DMS79 treated with DMSO at 0.1 percent for 48 hours (cell line): ENCODE measurements at regions not wholly inside any gene's neighbourhood (a gene's known extent, or its start where the extent isn't known, plus 50 kb on each side); places are given as distances from the start of the nearest gene placed in this dataset.

Experiments used
- DNase-seq: peaks from one replicate; lab custom pipeline; 2025; lab: John Stamatoyannopoulos, UW

DNA sequence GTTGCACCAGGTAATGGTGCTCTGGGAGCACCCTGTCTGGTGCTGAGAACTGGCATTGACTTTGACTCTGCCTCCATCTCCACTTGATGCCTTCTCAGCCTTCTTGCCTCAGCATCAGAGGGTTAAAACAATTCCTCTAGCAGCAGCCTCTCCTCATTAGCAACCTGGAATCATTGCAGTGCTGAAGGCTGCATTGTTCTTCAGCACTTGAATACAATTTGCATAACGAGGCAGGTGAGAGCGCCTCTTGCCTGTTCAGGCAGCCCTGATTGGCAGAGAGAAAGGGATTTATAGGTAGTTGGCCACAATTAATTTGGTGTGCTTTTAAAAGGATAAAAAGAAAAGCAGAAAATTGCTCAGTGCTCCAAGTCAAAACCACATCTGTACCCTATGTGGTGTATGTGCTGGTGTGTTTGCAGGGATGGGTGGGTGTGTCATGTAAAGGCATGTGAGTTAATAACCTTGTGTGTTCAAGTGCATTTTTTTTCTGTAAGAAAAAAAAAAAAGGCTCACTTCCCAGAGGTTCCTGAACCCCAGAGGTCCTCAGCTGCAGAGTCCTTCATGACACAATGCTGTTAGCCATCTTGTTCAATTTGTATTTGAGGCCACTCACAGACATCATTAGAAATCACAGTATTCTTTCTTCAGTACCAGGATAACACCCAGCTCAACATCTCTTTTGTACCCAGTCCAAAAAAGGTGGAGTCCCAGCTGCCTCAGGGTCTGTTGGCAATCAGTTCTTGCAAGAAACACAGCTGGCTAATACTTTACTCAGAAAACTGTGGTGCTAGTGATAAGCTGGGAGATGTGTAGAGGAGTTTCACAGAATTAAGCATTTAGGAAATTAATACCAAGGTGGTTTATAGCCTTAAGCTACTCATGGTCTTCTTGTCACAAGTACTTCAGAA, 385.6 kb downstream of the GRIN2B start:
- peak; percentile 92 for DNase-seq

DNA sequence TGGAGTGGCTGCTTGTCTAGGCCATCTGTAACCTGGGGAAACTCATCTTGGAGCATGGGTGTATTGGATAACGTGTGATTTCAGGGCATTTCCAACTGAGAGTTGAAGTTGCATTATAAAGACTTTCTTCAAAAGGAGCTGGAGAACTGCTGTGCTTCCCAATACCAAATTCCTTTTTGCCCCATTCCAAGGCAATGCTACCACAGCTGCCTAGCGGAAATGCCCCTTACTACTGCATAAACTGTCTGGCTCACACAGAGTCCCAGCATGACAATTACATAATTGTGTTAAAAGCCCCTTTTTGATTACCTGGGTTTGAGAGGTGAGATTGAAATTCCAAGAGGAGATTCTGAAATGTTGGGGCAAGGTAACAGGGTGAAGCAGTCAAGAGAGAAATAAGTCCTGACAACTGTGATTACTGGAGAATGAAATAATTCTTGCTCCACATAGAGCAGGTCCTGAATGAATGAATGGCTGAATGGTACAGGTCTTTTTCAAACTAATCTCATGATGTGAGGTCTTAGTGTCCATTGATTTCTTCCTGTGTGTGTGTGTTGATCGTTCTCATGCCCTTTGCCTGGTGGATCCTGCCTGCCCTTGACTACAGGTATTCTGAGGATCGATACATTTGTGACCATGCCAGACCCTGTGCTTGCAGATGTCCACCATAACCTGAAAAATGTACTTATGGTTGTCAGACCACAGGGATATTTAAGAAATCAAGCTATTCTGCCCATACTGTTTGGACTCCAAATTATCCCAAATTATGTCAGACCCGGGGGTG, 386.5 kb downstream of the GRIN2B start:
- no peak for DNase-seq

DNA sequence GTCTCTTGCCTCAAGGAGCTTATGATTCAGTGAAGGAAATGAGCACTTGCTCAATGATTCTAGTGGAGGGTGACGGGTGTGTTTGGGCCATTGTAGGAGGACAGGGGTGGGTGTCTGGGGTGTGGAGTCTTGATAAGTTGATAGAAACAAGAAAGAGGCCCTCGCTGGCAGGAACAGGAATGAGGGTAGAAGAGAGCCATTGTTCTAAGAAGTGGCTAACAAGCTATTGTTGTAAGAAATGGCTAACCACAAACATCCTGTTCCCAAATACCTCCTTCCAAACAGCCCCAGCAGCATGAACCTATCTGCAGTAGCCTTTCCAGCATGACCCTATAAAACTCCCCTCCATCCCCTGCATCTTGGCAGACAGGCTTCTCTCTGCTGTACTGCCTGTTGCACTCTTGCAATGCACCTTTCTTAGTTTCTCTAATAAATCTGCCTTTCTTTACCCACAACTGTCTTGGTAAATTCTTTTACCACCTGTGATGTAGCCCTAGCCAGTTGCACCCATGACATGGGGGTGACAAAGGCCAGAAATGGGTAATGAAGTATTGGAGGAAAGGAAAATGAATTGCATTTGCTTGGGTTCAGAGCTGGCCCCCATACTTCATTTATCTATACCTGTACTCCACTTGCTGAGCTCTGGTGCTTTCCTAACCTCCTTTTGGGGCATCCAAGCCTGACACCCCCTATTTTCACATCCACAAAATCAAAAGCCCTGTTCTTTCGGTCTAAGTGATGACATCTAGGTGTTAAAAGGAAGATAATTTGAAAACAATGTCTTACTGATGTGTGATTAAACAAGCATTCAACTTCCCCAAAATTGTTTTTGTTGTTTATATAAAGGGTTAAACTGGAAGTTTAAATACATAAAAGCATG, 389.1 kb downstream of the GRIN2B start:
- DNase-seq, result no peak

DNA sequence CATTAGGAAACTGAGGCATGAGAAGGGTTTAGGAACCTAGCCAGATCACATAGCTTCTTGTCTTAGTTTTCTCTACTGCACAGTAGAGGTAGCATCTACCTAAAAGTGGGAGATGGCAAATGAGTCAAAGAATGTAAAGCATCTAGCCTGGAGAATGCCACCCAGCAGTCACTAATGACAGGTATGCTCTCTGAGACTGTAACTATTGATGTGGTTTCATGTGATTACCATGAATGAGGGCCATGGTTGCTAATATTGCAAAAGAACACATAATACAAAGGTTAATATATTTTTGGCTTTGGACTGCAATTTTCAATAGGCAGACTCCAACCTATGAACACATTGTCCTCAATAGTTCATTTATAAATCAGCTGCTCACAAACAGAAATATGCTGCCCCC, 389.9 kb downstream of the GRIN2B start:
- DNase-seq, result no peak

DNA sequence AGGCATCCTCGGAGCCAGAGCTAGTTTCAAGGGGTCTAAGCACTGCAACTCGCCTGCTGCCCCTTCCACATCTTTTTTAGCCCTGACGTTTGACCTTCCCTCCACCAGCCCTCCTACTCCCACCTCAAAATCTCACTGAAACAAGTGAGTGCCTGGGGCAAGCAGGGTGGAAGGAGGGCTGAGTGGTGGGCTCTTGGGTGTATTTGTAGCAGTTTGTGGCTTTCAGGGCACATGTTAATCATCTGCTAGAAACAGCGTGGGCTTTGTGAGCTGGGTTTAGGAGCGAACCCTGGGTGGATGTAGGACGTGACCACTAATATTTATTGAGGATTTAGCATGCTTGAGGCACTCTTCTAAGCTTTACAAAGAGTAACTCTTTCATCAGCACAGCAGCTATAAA, 390.3 kb downstream of the GRIN2B start:
- no peak for DNase-seq

DNA sequence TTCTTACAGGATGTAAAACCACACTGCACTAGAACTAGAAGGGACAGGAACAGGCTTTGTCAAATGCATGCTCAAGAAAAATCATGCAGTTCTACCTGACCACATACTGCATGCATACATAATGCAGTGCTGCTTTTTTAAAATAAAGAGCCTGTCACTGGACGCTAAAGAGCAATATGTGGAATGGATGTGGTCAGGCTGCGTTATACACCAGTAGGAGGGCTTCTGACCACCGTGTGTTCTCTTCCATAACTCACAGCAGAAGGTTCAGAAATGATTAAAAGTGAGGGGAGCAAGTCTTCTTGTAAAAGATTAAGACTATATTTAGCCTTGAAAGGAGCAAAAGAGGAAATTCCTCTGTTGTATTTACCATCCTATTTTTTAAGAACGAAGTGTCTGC, 392.0 kb downstream of the EMP1 start:
- DNase-seq, result no peak

DNA sequence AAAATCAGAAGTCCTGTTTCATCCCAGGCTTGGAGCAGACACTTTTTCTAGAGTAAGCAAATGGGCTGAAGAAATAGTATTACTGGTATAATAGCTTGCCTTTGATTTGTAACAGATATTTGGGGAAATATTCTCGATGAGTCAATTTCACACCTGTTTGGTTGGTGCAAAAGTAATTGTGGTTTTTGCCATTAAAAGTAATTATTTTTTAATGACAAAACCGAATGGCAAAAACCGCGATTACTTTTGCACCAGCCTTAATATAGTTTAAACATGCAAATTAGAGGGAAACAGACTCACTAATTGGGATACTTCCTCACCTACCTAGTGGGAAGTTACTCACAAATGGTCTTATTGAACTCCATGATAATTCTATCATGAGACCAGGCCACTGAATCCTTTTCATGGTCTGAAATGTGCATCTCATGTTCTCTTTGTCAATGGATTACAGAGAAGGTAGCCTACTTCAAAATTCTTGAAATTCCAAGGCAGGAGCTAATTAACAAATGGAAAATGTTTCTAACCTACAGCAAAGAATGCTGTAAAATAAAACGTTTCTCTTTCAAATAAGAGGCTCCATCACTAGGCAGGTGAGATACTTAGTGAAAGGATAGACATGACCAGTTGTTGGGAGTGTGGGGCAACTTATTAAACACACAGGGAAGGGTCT, 391.3 kb downstream of the EMP1 start:
- DNase-seq, result no peak

DNA sequence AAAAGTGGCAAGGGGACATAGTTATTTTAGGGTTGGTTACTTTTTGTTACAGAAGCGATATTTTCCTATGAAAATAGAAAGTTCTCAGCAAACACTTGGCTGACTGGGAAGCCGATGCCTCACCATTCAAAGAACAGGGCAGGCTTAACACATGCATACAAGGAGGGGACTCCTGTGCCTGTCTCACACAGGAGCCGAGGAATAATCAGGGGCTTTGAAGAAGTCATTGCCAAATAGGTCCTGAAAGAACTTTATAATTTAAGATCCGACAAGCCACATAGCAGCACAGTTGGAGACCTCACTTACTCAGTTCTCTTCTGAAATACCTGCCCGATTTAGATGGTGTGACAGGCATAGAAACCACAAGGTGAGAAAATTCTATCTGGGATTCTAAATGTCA, 389.8 kb downstream of the EMP1 start:
- DNase-seq, result no peak

DNA sequence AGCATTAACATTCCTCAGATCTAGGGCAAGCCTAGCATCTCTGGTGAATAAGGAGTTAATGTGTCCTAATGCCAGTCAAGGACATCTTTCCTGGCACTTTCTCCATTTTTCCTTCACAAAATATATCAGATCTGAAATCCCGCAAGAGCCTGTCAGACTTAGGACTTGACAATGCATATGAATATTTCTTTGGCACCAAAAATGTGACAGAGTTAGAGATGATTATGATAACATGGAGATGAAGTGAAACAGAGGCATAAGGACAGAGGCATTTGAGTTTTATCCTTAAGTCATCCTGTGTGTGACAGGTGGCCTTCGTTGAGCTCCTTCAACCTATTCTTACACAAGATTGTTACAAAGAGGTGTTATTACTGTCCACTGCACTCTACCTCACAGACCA, 388.0 kb downstream of the EMP1 start:
- no peak for DNase-seq

DNA sequence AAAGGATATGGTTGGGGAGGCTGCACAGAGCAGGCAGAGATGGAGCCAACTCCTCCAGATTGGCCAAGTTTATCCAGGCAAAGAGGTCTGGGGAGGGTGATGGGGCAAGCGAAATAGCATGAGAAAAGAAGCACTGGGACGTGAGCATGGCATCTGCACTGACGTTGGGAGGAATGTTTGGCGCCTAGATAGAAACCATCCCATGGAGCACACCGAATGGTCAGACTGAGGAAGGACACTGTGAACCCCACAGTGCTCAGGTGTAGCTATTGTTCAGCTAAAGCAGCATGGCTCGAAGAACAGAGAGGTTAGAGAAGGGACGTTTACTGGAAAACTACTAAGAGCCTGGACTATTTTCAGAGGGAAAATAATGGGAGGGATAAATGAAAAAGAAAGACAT, 387.1 kb downstream of the EMP1 start:
- DNase-seq, result no peak

DNA sequence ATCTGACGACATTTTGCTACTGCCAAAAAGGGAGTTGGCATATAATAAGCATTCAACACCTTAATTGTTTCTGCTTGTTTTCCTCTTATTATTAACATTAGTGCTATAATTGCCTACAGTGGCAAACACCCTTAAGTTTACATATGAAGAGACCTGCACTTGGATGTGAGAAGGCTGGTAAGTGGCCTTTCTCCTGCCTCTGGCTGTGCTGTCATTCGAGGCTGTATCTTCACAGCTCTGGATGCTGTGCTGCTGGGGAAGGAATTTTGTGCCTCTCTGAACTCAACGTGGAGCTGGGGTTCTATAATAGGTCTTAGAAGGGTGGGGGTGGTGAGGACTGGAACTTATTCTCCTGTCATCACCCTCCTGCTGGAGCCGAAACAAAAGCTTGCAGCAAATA, 385.9 kb downstream of the EMP1 start:
- DNase-seq, result no peak

DNA sequence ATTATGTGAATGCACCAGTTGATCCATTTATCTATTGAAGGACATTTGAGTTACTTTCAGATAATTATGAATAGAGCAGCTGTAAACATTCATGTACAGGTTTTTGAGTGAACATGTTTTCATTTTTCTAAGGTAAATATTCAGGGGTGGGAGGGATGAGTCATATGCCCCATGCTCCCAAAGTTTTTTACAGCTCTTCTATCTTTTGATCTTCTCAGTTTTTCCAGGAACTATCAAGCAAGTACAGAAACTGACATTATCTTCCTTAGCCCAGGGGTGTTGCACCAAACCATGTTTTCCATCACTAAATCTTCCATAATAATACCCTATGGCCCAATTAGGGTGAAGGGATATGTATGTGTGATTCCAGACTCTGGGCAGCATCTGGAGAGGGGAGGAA, 384.5 kb downstream of the EMP1 start:
- no peak for DNase-seq

DNA sequence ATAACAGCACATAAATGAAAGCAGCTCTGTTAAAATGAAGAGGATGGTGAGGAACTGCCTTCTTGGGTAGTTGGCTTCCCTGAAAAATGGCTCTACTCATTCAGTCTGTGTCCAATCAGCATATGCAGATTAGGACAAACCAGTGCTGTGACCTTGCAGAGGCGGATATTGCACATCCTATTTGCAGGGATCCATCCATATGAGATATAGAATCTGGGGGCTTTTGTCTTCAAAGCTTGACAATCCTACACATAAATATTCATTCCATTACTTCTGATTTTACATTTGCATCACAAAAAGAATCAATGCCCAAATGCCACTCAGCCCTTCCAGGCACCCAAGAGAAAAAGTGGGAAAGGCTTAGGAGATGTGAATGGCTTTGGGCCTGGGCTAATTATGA, 383.7 kb downstream of the EMP1 start:
- no peak for DNase-seq

DNA sequence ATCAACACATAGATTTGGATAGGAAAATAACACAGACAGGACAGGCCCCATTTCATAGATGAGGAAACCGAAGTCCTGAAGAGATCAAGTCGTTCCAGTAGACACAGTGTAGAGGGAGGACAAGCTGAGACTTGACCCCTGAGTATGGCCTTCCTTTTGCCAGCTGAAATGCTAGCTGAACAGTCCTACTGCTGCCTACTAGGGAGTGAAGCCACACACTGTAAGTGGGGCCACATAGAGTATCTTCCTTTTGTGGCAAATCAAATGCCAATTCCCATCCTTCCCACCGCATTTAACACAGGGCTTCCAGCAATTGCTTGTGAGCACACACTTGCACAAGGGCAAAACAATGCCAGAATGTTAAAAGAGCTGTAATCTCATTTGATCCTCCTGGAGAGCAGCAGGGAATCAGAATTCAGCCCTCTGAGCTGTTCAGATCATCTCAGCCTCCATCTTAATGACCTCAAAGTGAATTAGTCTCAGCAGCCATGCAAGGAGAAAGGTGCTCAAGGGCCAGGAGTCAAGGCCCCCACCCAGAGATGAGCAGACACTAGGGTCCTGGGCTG, 380.5 kb downstream of the EMP1 start:
- no peak for DNase-seq

DNA sequence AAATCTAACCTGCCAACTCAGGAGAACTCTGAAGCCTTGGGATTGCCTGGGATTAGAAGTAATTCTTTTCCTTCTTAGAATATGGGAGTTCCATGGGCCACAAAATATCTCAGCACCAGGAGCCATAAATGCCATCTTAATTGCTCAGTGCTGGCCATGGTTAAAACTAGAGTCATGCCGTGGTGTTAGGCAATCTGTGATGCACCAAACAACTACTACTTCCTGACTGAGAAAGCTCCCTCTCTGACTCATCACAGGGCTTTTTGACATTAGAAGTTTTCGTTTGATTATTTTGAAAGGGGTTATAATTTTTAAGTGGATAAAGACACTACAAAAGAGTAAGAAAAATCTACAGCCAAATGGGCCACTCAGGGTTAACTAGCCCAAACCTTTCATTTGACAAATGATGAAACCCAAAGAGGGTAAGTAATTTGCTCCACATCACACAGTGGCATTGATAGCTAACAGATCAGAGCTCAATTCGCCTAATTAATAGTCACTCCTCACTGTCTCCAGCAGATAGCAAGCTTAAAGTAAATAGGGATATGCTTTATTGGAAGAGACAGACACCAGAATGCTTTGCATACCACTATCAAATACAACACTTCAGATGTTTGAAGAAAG, 377.3 kb downstream of the EMP1 start:
- no peak for DNase-seq

DNA sequence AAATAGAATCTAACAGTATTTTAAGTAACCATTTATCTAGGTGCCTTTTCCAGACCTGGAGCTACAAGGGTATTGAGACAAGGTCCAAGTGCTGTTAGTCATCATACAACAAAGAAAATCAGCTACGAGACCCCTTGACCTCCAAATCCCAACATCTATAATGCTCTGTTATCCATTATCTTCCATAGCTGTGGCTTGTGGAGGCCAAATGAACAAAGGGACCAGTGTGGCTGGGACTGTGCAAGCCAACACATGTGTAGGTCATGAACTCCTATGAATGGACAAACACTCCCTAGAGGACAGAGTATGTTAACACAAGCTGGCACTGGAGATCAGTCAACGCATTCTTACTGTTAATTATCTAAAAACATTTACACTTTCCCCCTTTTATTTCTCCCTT, 374.5 kb downstream of the EMP1 start:
- no peak for DNase-seq

DNA sequence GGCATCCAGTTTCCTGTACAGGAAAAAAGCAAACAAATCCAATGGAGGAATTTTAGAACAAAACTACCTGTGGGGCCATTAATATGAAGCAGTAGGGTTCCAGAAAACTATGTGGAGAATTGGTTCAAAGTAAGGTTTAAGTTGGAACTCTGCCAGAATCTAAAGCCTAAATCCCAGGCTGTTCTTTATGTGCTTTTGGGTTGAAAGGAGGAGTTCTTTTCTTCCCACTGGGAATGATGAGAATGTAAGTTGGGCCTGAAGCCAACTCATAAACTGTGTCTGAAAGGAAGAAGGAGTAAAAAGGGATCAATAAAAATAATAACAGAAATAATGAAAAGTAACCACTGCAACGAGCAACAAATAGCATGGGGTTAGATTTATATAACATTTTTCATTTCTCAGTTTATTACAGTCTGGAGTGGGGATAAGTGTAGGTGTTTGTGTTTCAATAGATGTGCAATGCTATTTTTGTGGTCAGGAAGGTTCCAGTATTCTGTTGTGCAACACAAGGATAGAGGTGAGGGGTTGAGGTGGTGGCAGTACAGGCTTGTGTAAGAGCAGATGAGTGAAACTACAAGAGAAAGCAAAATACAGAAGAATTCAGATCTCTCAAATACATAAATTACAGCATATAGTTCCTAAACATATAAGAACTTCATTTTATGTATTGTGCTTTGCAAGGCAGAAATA, 373.6 kb downstream of the EMP1 start:
- DNase-seq, result no peak

DNA sequence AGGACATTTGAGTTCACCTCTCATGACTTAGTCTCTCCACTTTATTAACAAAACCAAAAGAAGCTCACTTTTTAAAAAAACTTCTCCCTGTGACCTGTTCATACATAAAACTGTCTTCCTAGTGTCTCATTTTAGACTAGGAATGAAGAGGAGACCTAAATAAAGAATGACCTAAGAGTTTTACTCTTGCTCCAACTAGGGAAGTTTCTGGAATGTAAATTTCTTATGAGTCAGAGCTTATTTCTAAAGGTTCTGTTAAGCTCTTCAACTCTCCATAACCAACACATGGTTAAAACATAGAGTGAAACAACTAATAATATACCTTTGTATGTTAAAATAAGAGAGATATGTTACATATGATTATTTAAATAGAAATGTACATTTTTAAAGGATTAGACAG, 369.8 kb downstream of the EMP1 start:
- no peak for DNase-seq

DNA sequence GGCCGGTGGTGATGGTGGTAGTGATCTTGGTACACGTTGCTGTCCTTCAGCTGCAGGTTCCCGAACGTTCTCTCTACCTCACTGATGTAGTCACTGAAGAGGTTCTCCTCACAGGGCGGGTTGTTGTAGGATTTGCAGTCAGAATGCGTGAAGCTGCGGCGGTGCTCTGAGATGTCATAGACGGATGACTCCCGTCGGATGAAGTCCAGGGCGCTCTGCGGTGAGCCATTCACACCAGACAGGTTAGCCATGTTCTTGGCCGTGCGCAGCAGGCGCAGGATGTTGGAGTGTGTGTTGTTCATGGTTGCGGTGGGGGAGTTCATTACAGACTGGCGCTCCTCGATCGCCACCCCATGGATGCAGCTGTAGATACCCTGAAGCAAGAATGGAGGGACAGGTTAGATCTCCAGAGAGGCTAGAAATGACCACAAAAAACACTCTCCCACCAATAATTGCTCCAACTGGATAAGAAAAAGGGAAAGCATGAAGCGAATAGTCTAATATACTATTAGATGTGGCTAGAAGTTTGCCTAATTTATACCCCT, 367.8 kb downstream of the EMP1 start:
- DNase-seq, result no peak

DNA sequence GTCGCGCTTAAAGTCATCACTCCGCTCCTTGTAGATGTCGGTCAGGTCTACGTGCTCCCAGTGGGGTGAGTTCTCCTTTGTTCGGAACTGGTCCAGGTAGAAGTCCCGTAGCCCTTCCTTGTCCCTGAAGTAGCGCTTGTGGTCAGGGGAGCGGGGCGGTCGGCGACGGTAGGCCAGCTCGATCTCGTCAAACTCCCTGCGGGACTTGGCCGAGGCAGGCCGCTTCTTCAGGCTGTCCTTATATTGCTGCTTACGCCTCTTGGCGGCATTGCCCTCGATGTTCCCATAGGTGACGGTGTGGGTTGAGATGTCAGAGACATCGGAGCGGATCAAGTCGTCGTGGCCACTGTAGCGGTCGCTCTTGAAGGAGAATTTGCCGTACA, 367.2 kb downstream of the EMP1 start:
- no peak for DNase-seq
